Large intestine (tissue), 3 donors: ENCODE measurements at regions not wholly inside any gene's neighbourhood (a gene's known extent, or its start where the extent isn't known, plus 50 kb on each side); places are given as distances from the start of the nearest gene placed in this dataset.
A peak's percentile ranks its signal among the peaks of the same experiment; 100 is the strongest.

ENCODE experiments used
- DNase-seq, 2 donors: peaks; one replicate each; pipeline versions ENCODE4 v3.0.0 to v3.0.0-alpha.2; 2013
- H3K27ac ChIP-seq: one replicate; pipeline ENCODE4 v1.5.1; 2013; ENCODE audit warnings: low read length
- H3K27me3 ChIP-seq: 2 replicates; pipeline ENCODE4 v1.6.1; 2013; ENCODE audit warnings: low read length; ENCODE audit not compliant: control insufficient read depth, insufficient read depth
- H3K36me3 ChIP-seq: 2 replicates; pipeline ENCODE4 v1.6.1; 2013; ENCODE audit warnings: low read length; ENCODE audit not compliant: control insufficient read depth, insufficient read depth
- H3K4me1 ChIP-seq: one replicate; pipeline ENCODE4 v1.6.1; 2013; ENCODE audit warnings: low read length; ENCODE audit not compliant: control insufficient read depth, insufficient read depth
- H3K4me3 ChIP-seq: one replicate; pipeline ENCODE4 v1.5.1; 2013; ENCODE audit warnings: low read length
- H3K9me3 ChIP-seq: one replicate; pipeline ENCODE4 v1.6.1; 2013; ENCODE audit warnings: mild to moderate bottlenecking, low read depth, low read length, moderate library complexity; ENCODE audit not compliant: control insufficient read depth
- WGBS: methylation state at CpG from one replicate; pipeline ENCODE4 v1.1.5; 2013; ENCODE audit warnings: low lambda C conversion rate; ENCODE audit not compliant: insufficient coverage; 5-methylcytosine and 5-hydroxymethylcytosine counted together

GRCh38 chr13:106373989-106374572 is 161.4 kb downstream of the EFNB2 start:
- no peak for DNase-seq
- WGBS, result no CpG with 5 or more reads among the region's 4 CpGs

GRCh38 chr13:106373304-106373988 is 162.0 kb downstream of the EFNB2 start:
- Histone ChIP-seq H3K4me3 (no peak overlapping the region), H3K27ac (no peak overlapping the region), H3K27me3 (no peaks in the 10 kb centered on the region), H3K4me1 (peaks cover 2% of the 10 kb centered on the region), H3K36me3 (no peaks in the 10 kb centered on the region), H3K9me3 (no peaks in the 10 kb centered on the region)
- no CpG with 5 or more reads among the region's 7 CpGs for WGBS
- peak in 1 of 2 donors; percentile 47 for DNase-seq

More at GRCh38 chr13:106373989-106374572, 161.4 kb downstream of the EFNB2 start:
- H3K4me3 ChIP-seq, result no peak overlapping the region
- no peaks in the 10 kb centered on the region for H3K36me3 ChIP-seq
- no peaks in the 10 kb centered on the region for H3K9me3 ChIP-seq
- H3K27me3 ChIP-seq, result no peaks in the 10 kb centered on the region
- H3K4me1 ChIP-seq, result peaks cover 2% of the 10 kb centered on the region
- H3K27ac ChIP-seq, result no peak overlapping the region

- Histone ChIP-seq H3K27ac (no peak overlapping the region), H3K36me3 (no peaks in the 10 kb centered on the region), H3K9me3 (no peaks in the 10 kb centered on the region), H3K27me3 (no peaks in the 10 kb centered on the region), H3K4me1 (peaks cover 2% of the 10 kb centered on the region), H3K4me3 (no peak overlapping the region)
- WGBS, result 100% methylated on average over 1 of the region's 7 CpGs
- no peak for DNase-seq
Observed at GRCh38 chr13:106372199-106373155, 163.0 kb downstream of the EFNB2 start.

GRCh38 chr13:106371024-106371423 is 164.4 kb downstream of the EFNB2 start:
- DNase-seq, result no peak
- Histone ChIP-seq H3K9me3 (no peaks in the 10 kb centered on the region), H3K4me1 (no peaks in the 10 kb centered on the region), H3K27ac (no peak overlapping the region), H3K36me3 (no peaks in the 10 kb centered on the region), H3K27me3 (no peaks in the 10 kb centered on the region), H3K4me3 (no peak overlapping the region)
- WGBS, result 100% methylated on average over 3 of the region's 5 CpGs

- H3K27ac ChIP-seq, result no peak overlapping the region
- no peak for DNase-seq
- 90% methylated on average over 2 of the region's 2 CpGs for WGBS
- H3K4me3 ChIP-seq, result no peak overlapping the region
- no peaks in the 10 kb centered on the region for H3K36me3 ChIP-seq
- H3K4me1 ChIP-seq, result no peaks in the 10 kb centered on the region
- no peaks in the 10 kb centered on the region for H3K9me3 ChIP-seq
- no peaks in the 10 kb centered on the region for H3K27me3 ChIP-seq
Observed at GRCh38 chr13:106369858-106370257, 165.6 kb downstream of the EFNB2 start.

- no peaks in the 10 kb centered on the region for H3K4me1 ChIP-seq
- H3K27ac ChIP-seq, result no peak overlapping the region
- no peak for DNase-seq
- WGBS, result 93% methylated on average over 2 of the region's 6 CpGs
- no peaks in the 10 kb centered on the region for H3K27me3 ChIP-seq
- no peak overlapping the region for H3K4me3 ChIP-seq
- no peaks in the 10 kb centered on the region for H3K36me3 ChIP-seq
- no peaks in the 10 kb centered on the region for H3K9me3 ChIP-seq
Observed at GRCh38 chr13:106369091-106369490, 166.4 kb downstream of the EFNB2 start.

GRCh38 chr13:106367361-106367971 is 168.0 kb downstream of the EFNB2 start:
- Histone ChIP-seq H3K4me1 (no peaks in the 10 kb centered on the region), H3K27me3 (no peaks in the 10 kb centered on the region), H3K36me3 (no peaks in the 10 kb centered on the region), H3K9me3 (no peaks in the 10 kb centered on the region), H3K4me3 (no peak overlapping the region), H3K27ac (no peak overlapping the region)
- DNase-seq, result no peak
- WGBS, result 60% methylated on average over 1 of the region's 3 CpGs

- 73% methylated on average over 3 of the region's 5 CpGs for WGBS
- no peaks in the 10 kb centered on the region for H3K9me3 ChIP-seq
Observed at GRCh38 chr13:106362707-106363106, 172.8 kb downstream of the EFNB2 start.

GRCh38 chr13:106361621-106362020 is 173.8 kb downstream of the EFNB2 start:
- H3K27me3 ChIP-seq, result no peaks in the 10 kb centered on the region
- WGBS, result no CpG with 5 or more reads among the region's 2 CpGs
- no peaks in the 10 kb centered on the region for H3K9me3 ChIP-seq
- H3K27ac ChIP-seq, result no peak overlapping the region
- H3K4me3 ChIP-seq, result no peak overlapping the region
- H3K36me3 ChIP-seq, result no peaks in the 10 kb centered on the region
- H3K4me1 ChIP-seq, result no peaks in the 10 kb centered on the region
- no peak for DNase-seq

More at GRCh38 chr13:106362707-106363106, 172.8 kb downstream of the EFNB2 start:
- no peaks in the 10 kb centered on the region for H3K36me3 ChIP-seq
- no peak for DNase-seq
- H3K27ac ChIP-seq, result no peak overlapping the region
- H3K27me3 ChIP-seq, result no peaks in the 10 kb centered on the region
- no peak overlapping the region for H3K4me3 ChIP-seq
- H3K4me1 ChIP-seq, result no peaks in the 10 kb centered on the region

- 83% methylated on average over 1 of the region's 2 CpGs for WGBS
- no peak overlapping the region for H3K4me3 ChIP-seq
- H3K36me3 ChIP-seq, result no peaks in the 10 kb centered on the region
- no peaks in the 10 kb centered on the region for H3K4me1 ChIP-seq
- H3K9me3 ChIP-seq, result no peaks in the 10 kb centered on the region
- no peaks in the 10 kb centered on the region for H3K27me3 ChIP-seq
- no peak for DNase-seq
- H3K27ac ChIP-seq, result no peak overlapping the region
Observed at GRCh38 chr13:106357198-106357597, 178.3 kb downstream of the EFNB2 start.
